HG03196 (cell line): ENCODE measurements at regions not wholly inside any gene's neighbourhood (a gene's known extent, or its start where the extent isn't known, plus 50 kb on each side); places are given as distances from the start of the nearest gene placed in this dataset.

Source experiments
- ATAC-seq: cut with Tn5 transposase; IDR thresholded peaks from one replicate; pipeline ENCODE4 v1.9.1; 2021; ENCODE audit not compliant: unreplicated experiment

DNA sequence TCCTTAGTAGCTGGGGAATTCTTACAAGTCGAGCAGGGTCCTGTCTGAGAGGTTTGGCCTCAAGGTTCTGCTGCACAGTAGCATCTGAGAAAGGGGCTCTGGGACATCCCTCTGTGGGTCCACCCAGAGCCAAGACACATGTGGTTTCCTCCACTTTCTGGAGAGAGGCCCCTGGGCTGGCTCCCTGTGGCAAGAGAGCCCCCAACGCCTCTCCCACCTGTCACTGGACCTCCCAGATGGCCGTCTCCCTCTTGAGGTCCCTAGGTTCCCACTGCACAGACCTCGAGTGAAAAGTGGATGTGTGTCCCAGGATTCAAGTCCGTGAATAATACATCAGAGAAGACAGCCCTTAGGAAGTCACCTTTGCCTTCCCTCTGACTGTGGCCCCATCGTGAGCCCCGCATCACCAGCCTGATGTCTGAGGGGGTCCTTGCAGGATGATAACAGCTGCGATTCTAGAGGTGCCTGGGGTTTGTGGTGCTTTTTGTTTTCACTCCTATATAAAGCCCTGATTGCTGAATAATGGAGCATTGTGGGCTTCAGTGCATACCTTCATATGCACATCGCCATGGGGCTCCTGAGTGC is 319.0 kb downstream of the GLRX3 start:
- no peak for ATAC-seq

GRCh38 chr10:130455791-130456190 is 319.6 kb downstream of the GLRX3 start:
- no peak for ATAC-seq

- ATAC-seq: no peak
Observed at GRCh38 chr10:130456616-130457015, 320.4 kb downstream of the GLRX3 start.

DNA sequence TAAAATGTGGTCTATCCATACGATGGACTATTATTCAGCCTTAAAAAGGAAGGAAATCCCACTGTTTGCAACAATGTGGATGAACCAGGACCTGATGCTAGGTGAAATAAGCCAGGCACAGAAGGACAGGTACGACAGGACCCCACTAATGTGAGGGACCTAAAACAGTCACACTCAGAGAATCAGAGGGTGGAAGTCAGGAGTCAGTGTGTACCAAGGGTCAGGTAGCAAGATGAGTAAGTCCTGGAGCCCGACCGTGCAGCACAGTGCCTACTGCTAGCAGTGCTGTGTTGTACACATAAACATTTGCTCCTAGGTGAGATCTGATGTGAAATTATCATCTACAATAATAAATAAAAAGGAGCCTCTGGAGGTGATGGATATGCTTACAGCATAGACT is 322.3 kb downstream of the GLRX3 start:
- ATAC-seq: no peak

GRCh38 chr10:130459011-130459410 is 322.8 kb downstream of the GLRX3 start:
- ATAC-seq: no peak

DNA sequence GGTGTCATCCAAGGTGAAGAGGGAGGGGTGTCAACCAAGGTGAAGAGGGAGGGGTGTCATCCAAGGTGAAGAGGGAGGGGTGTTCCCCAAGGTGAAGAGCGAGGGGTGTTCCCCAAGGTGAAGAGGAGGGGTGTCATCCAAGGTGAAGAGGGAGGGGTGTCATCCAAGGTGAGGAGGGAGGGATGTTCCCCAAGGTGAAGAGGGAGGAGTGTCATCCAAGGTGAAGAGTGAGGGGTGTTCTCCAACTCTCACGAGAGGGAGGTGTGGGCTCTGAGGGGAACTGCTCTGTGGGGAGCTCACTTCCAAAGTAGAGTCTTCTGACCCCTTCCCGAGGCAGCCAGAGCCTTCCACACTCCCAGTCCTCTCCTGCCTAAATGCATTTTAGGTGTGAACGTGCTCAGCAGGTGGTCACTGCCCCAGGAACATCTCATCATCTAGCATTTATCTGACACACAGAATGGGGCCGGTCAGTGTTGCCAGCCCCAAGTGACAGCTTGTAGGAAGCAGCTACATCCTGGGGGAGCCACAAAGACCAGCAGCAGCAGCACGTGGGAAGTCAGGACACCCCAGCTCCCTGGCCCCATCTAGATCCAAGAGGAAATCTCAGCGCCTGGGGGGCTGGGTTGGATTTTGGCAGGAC is 323.8 kb downstream of the GLRX3 start:
- no peak for ATAC-seq

DNA sequence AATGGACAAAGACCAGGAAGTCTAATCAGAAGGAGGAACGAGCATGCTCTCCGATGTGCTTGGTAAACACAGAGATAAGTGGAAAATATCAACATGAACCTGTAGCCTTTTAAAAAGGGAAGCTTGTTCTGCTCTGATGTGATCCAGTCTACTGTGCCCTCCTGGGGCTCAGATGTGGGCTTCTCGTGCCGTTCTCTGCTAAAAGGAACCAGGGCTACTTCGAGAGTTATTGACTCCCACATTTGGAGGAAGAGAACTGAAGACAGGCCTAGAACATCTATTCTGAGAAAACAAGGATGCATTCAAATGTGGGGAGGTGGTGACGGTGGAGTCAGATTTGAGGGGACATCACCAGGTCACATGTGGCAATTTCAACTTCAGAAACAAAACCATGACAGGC is 325.4 kb downstream of the GLRX3 start:
- ATAC-seq: no peak

DNA sequence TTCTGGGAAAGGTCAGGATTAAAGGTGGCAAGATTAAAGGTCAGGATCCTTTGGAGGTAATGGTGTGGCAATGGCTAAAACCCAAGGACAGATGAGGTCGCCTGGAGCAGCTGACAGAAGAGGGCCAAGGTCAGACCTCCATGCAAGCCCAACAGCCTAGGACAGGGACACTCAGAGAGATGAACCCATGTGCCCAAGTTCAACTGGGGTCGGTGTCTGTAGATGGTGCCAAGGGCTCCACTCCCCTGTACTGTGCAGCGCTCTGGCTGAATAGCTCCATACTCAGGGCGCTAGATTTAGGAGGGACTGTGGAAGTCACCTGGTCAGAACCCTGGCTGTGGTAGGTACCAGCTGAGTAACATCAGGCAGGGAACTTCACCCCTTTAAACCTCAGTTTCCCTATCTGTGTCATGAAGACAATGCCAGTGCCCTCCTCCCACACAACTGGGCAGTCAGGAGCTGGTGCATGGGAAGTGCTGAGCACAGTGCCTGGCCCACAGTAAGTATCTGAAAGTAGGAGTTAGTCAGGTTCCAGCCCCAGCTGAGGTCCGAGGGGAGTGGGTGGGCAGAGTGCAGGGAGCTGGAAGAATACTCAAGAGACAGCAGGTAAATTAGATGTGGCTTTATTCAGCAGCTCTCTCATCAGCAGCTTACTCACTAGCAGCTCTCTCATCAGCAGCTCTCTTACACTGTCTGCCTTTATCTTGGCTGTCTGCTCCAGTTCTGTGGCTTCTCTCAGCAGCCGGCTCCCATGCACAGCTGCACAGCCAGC is 327.1 kb downstream of the GLRX3 start:
- no peak for ATAC-seq

GRCh38 chr10:130463876-130464364 is 327.7 kb downstream of the GLRX3 start:
- no peak for ATAC-seq

GRCh38 chr10:130464426-130464825 is 328.2 kb downstream of the GLRX3 start:
- no peak for ATAC-seq

- no peak for ATAC-seq
Observed at GRCh38 chr10:130466271-130466997, 330.2 kb downstream of the GLRX3 start.

GRCh38 chr10:130470286-130470685 is 334.1 kb downstream of the GLRX3 start:
- ATAC-seq: no peak

- ATAC-seq: no peak
Observed at GRCh38 chr10:130470973-130471372, 334.8 kb downstream of the GLRX3 start.

- no peak for ATAC-seq
Observed at GRCh38 chr10:130471486-130471885, 335.3 kb downstream of the GLRX3 start.

GRCh38 chr10:130472236-130472635 is 336.0 kb downstream of the GLRX3 start:
- ATAC-seq: no peak

GRCh38 chr10:130474591-130474990 is 338.4 kb downstream of the GLRX3 start:
- no peak for ATAC-seq

- ATAC-seq: no peak
Observed at GRCh38 chr10:130477360-130477759, 341.2 kb downstream of the GLRX3 start.

- ATAC-seq: no peak
Observed at GRCh38 chr10:130479146-130479545, 343.0 kb downstream of the GLRX3 start.

- no peak for ATAC-seq
Observed at GRCh38 chr10:130479926-130480325, 343.7 kb downstream of the GLRX3 start.

DNA sequence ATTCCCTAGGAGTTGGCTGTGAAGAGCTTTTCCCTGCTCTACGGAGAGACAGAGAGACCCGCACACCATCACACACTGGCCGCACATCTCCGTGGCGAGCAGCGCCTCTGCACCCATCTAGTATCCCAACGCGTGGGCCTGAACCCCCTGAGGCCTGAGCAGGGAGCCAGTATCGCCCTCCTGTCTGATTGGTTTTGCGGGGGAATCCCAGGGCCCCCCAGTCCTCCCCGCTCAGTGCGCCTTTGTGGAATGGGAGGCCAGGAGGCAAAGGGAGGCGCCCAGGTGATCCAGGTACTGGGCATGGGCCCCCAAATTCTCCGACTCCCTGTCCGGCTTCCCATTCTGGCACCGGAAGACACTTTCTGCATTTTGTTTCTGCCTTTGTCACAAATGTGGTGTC is 344.3 kb downstream of the GLRX3 start:
- ATAC-seq: no peak
